Thyroid gland (tissue), 4 donors: ENCODE measurements at regions not wholly inside any gene's neighbourhood (a gene's known extent, or its start where the extent isn't known, plus 50 kb on each side); places are given as distances from the start of the nearest gene placed in this dataset.
"Not testable (repeated sequence)": the region's sequence is repeated elsewhere in the genome, so short reads cannot be mapped to it uniquely, and the experiment has no call there.

Experiments
- DNase-seq, 2 donors: peaks; one replicate each; pipeline ENCODE4 v3.0.0-alpha.2; 2019
- H3K27ac ChIP-seq, 3 donors: fragments of 200-600 bp; sonication (generic); 1 replicate in 2 of 3; 2 replicates in 1 of 3; pipeline ENCODE4 v1.5.1; 2016 to 2019; ENCODE audit warnings: mild to moderate bottlenecking in 1 of 3, moderate library complexity in 1 of 3
- H3K27me3 ChIP-seq: fragments of 200-600 bp; sonication (generic); one replicate; pipeline ENCODE4 v1.5.1; 2019
- H3K36me3 ChIP-seq, 2 donors: fragments of 200-600 bp; sonication (generic); one replicate each; pipeline ENCODE4 v1.5.1; 2016 to 2019
- H3K4me1 ChIP-seq, 2 donors: fragments of 200-600 bp; sonication (generic); one replicate each; pipeline ENCODE4 v1.5.1; 2017 to 2019
- H3K4me3 ChIP-seq, 3 donors: fragments of 200-600 bp; sonication (generic); replicated peaks in 1 of 3; 1 replicate in 2 of 3; 2 replicates in 1 of 3; pipeline ENCODE4 v1.5.1; 2016; ENCODE audit warnings: mild to moderate bottlenecking in 1 of 3
- H3K9me3 ChIP-seq: fragments of 200-600 bp; sonication (generic); one replicate; pipeline ENCODE4 v1.5.1; 2017
- POLR2A ChIP-seq, 2 donors: fragments of 450-650 bp; IDR thresholded peaks; one replicate each; pipeline ENCODE4 v1.6.1; 2017; ENCODE audit warnings: antibody characterized with exemption in 2 of 2, mild to moderate bottlenecking in 2 of 2, moderate library complexity in 1 of 2
- WGBS, 2 donors: methylation state at CpG; one replicate each; pipeline ENCODE4 v1.1.5; 2017; 5-methylcytosine and 5-hydroxymethylcytosine counted together
- intact Hi-C: fragments of 100-400 bp; cut with DNase I; formaldehyde crosslinking; loops from one replicate; pipeline ENCODE4 v1.15.1; 2023
- TF ChIP-seq, protein P1 (sequence below), 6 experiments: fragments of 200-600 bp in 3 of 6; fragments of 450-650 bp in 3 of 6; sonication (generic) in 3 of 6; IDR thresholded peaks; one replicate each; pipeline ENCODE4 v1.5.1; 2016 to 2019; ENCODE audit warnings: antibody characterized with exemption in 6 of 6, mild to moderate bottlenecking in 2 of 6, inconsistent platforms in 1 of 6, moderate library complexity in 1 of 6

DNA sequence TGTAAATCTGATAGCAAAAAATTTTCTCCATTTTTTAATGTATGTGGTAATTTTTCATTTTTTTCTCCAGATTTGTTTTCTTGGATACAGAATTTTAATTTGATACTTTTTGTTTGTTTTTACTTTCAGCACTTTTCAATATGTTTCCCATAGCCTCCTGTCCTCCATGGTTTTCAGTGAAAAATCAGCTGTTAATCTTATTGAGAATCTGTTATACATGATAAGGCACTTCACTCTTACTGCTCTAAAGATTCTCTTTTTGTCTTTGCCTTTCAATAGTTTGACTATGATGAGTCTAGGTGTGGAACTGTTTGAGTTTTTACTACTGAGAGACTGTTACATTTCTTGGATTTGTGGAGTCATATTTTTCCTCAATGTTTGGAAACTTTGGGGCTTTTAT, 455.7 kb upstream of the NUDT12 start:
- Histone ChIP-seq H3K36me3 (no peaks in the 10 kb centered on the region), H3K9me3 (no peaks in the 10 kb centered on the region), H3K4me3 (no peak overlapping the region), H3K4me1 (no peaks in the 10 kb centered on the region), H3K27me3 (no peaks in the 10 kb centered on the region), H3K27ac (no peak overlapping the region)
- TF ChIP-seq, protein P1, sequence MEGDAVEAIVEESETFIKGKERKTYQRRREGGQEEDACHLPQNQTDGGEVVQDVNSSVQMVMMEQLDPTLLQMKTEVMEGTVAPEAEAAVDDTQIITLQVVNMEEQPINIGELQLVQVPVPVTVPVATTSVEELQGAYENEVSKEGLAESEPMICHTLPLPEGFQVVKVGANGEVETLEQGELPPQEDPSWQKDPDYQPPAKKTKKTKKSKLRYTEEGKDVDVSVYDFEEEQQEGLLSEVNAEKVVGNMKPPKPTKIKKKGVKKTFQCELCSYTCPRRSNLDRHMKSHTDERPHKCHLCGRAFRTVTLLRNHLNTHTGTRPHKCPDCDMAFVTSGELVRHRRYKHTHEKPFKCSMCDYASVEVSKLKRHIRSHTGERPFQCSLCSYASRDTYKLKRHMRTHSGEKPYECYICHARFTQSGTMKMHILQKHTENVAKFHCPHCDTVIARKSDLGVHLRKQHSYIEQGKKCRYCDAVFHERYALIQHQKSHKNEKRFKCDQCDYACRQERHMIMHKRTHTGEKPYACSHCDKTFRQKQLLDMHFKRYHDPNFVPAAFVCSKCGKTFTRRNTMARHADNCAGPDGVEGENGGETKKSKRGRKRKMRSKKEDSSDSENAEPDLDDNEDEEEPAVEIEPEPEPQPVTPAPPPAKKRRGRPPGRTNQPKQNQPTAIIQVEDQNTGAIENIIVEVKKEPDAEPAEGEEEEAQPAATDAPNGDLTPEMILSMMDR (IDR thresholded peaks at IDR 0.05), result no peak
- no peak for TF ChIP-seq POLR2A (IDR thresholded peaks at IDR 0.05)
- no peak for DNase-seq
- intact Hi-C loops, result no loop called here

DNA sequence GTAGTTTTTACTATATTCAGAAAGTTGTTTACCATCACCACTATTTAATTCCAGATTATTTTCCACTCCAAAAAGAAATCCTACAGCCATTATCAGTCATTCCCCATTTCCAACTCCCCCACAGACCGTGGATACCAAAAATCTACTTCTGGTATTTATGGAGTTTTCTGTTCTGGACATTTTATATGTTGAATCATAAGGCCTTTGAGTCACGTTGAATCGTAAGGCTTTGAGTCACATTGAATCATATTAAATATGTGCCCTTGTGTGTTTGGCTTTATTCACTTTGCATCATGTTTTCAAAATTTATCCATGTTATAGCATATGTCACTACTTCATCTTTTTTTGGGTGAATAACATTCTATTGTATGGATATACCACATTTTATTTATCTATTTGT, 454.1 kb upstream of the NUDT12 start:
- no peak overlapping the region for H3K27ac ChIP-seq
- no peaks in the 10 kb centered on the region for H3K27me3 ChIP-seq
- 88 to 90% methylated on average over 3 of the region's 3 CpGs for WGBS, 2 donors
- intact Hi-C loops, result no loop called here
- no peak for DNase-seq
- no peak overlapping the region for H3K4me3 ChIP-seq
- H3K9me3 ChIP-seq, result no peaks in the 10 kb centered on the region
- TF ChIP-seq, protein P1 (IDR thresholded peaks at IDR 0.05), result no peak
- TF ChIP-seq POLR2A (IDR thresholded peaks at IDR 0.05), result no peak
- no peaks in the 10 kb centered on the region for H3K4me1 ChIP-seq
- H3K36me3 ChIP-seq, result no peaks in the 10 kb centered on the region

DNA sequence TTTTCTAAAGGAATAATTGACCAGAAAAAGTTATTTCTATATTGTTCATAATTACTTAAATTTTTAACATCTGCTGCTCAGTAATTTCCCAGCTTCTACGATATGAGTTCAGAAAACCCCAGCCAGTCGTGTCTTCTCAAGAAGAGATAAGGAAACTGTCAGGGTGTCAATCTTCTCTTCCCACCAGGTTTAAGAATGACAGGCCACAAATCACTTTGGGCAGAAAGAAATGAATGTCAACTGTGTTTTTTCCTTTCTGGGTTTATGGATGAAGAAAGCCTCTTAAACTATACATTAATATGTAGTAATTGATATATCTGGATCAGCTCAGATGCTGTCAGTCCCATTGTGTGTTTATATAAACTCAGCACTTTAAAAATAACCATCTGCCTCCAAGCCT, 453.2 kb upstream of the NUDT12 start:
- no peak overlapping the region for H3K4me3 ChIP-seq
- DNase-seq, result no peak
- 67 to 86% methylated on average over 2 of the region's 2 CpGs for WGBS, 2 donors
- TF ChIP-seq POLR2A (IDR thresholded peaks at IDR 0.05), result no peak
- TF ChIP-seq, protein P1 (IDR thresholded peaks at IDR 0.05), result no peak
- no peaks in the 10 kb centered on the region for H3K36me3 ChIP-seq
- H3K27ac ChIP-seq, result no peak overlapping the region
- H3K9me3 ChIP-seq, result no peaks in the 10 kb centered on the region
- H3K27me3 ChIP-seq, result no peaks in the 10 kb centered on the region
- no peaks in the 10 kb centered on the region for H3K4me1 ChIP-seq
- intact Hi-C loops, result no loop called here

DNA sequence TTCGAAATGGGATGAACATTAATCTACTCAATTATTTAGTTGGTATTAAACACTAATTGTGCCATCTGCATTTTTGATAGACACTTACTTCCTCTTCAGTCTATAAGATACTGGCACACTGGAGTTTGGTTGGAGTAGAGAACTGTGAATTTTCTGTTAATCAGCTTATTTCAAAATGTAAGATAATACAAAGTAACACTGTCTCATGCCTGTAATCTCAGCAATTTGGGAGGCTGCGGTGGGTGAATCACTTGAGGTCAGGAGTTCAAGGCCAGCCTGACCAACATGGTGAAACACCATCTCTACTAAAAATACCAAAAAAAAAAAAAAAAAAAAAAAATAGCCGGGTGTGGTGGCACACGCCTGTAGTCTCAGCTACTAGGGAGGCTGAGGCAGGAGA, 440.2 kb upstream of the NUDT12 start:
- H3K27ac ChIP-seq, H3K9me3 ChIP-seq, H3K36me3 ChIP-seq, H3K4me3 ChIP-seq, H3K4me1 ChIP-seq, H3K27me3 ChIP-seq, DNase-seq, intact Hi-C loops: not testable (repeated sequence)
- 93 to 96% methylated on average over 4 of the region's 4 CpGs for WGBS, 2 donors

DNA sequence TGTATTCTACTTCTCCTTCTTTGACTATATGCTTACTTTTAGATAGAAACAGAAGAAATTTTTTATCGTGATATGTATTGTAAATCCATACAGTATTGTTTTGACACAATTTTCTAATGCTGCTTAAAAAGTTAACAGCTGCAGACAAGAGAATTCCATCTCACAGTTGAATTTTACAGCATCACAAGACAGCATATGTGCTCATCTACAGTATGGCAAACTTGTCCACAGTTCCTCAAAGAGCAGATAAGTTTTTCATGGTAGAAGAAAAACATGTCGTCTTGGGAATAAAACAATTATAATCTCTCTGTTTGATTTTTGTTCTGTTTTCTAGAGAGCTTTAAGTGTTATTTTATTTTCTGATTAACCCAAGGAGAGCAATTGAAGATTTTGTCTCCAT, 438.5 kb upstream of the NUDT12 start:
- Histone ChIP-seq H3K4me1 (no peaks in the 10 kb centered on the region), H3K27me3 (no peaks in the 10 kb centered on the region), H3K36me3 (no peaks in the 10 kb centered on the region), H3K27ac (no peak overlapping the region), H3K9me3 (no peaks in the 10 kb centered on the region), H3K4me3 (no peak overlapping the region)
- TF ChIP-seq POLR2A (IDR thresholded peaks at IDR 0.05), result no peak
- TF ChIP-seq, protein P1 (IDR thresholded peaks at IDR 0.05), result no peak
- WGBS, 2 donors, result 90 to 92% methylated on average over 2 of the region's 2 CpGs
- no peak for DNase-seq
- intact Hi-C loops, result no loop called here

DNA sequence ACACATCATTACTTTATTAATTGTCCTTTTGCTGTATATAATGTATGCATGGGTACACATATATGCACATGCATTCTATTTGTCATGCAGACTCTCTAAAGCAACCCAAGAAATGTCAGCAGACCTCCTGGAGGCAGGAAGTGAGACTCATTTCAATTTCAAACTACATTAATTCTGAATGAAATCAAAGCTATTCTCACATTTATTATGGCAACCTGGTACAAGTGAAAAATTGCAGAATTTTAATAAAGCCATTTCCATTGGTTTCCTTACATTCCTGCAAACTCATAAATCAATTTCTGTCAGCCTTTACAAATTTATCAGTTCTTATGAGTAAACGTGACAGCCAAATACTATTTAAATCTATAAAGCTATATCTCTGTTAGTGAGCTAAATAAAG, 430.4 kb upstream of the NUDT12 start:
- 52 to 67% methylated on average over 1 of the region's 1 CpG for WGBS, 2 donors

More for the DNA sequence above, 430.4 kb upstream of the NUDT12 start:
- no peak overlapping the region for H3K4me3 ChIP-seq
- no peaks in the 10 kb centered on the region for H3K27me3 ChIP-seq
- no peak overlapping the region for H3K27ac ChIP-seq
- H3K4me1 ChIP-seq, result no peaks in the 10 kb centered on the region
- intact Hi-C loops, result no loop called here
- no peaks in the 10 kb centered on the region for H3K9me3 ChIP-seq
- H3K36me3 ChIP-seq, result no peaks in the 10 kb centered on the region
- TF ChIP-seq, protein P1 (IDR thresholded peaks at IDR 0.05), result no peak
- no peak for TF ChIP-seq POLR2A (IDR thresholded peaks at IDR 0.05)
- no peak for DNase-seq
